Fibroblast of lung (primary cell): ENCODE measurements at regions not wholly inside any gene's neighbourhood (a gene's known extent, or its start where the extent isn't known, plus 50 kb on each side); places are given as distances from the start of the nearest gene placed in this dataset.

ENCODE experiments used
- DNase-seq, 2 donors: peaks; one replicate each; pipeline versions ENCODE4 v3.0.0 to v3.0.0-alpha.2; 2010; ENCODE audit warnings: low read depth in 2 of 2
- H2AFZ ChIP-seq: 2 replicates; pipeline ENCODE4 v1.5.1; 2012; ENCODE audit warnings: low read length, control low read depth, inconsistent platforms
- H3K27ac ChIP-seq: 2 replicates; pipeline ENCODE4 v1.5.1; 2011; ENCODE audit warnings: low read length, control low read depth; ENCODE audit not compliant: insufficient read depth
- H3K27me3 ChIP-seq: 2 replicates; pipeline ENCODE4 v1.5.1; 2011; ENCODE audit warnings: mild to moderate bottlenecking, low read length; ENCODE audit not compliant: control insufficient read depth, insufficient read depth
- H3K36me3 ChIP-seq: 2 replicates; pipeline ENCODE4 v1.5.1; 2011; ENCODE audit warnings: low read length; ENCODE audit not compliant: control insufficient read depth, insufficient read depth
- H3K4me1 ChIP-seq: 2 replicates; pipeline ENCODE4 v1.5.1; 2011; ENCODE audit warnings: low read length; ENCODE audit not compliant: control insufficient read depth, insufficient read depth; ENCODE audit errors: extremely low read depth
- H3K4me2 ChIP-seq: 2 replicates; pipeline ENCODE4 v1.5.1; 2011; ENCODE audit warnings: low read length, control low read depth; ENCODE audit not compliant: insufficient read depth; ENCODE audit errors: extremely low read depth
- H3K4me3 ChIP-seq, 4 experiments: fragments of 200-600 bp in 1 of 4; sonication (generic) in 1 of 4; replicated peaks in 1 of 4; 2 replicates each; pipeline ENCODE4 v1.5.1; 2011 to 2016; ENCODE audit warnings: low read length in 4 of 4, low read depth in 3 of 4, mild to moderate bottlenecking in 3 of 4, control low read depth in 2 of 4, inconsistent platforms in 1 of 4, mixed read lengths in 1 of 4; ENCODE audit not compliant: insufficient read depth in 1 of 4; ENCODE audit errors: control extremely low read depth in 1 of 4
- H3K79me2 ChIP-seq: 2 replicates; pipeline ENCODE4 v1.5.1; 2012; ENCODE audit warnings: mild to moderate bottlenecking, low read length, inconsistent platforms; ENCODE audit not compliant: control insufficient read depth, insufficient read depth
- H3K9ac ChIP-seq: 2 replicates; pipeline ENCODE4 v1.5.1; 2011; ENCODE audit warnings: mild to moderate bottlenecking, low read length, control low read depth; ENCODE audit not compliant: insufficient read depth
- H3K9me3 ChIP-seq: 2 replicates; pipeline ENCODE4 v1.5.1; 2012; ENCODE audit warnings: low read depth, low read length; ENCODE audit not compliant: control insufficient read depth, insufficient read depth
- H4K20me1 ChIP-seq: 2 replicates; pipeline ENCODE4 v1.5.1; 2011; ENCODE audit warnings: low read length; ENCODE audit not compliant: control insufficient read depth, insufficient read depth; ENCODE audit errors: extremely low read depth
- EZH2 ChIP-seq: IDR thresholded peaks from 2 replicates; pipeline ENCODE4 v1.5.1; 2012; ENCODE audit warnings: low read length, control low read depth, mild to moderate bottlenecking; ENCODE audit errors: missing control alignments
- TF ChIP-seq, protein P1 (sequence below), 2 donors: IDR thresholded peaks in 1 of 2; conservative IDR thresholded peaks in 1 of 2; 1 replicate in 1 of 2; 2 replicates in 1 of 2; pipeline ENCODE4 v1.5.1; 2011 to 2012; ENCODE audit warnings: low read length in 2 of 2, control low read depth in 1 of 2, inconsistent platforms in 1 of 2, low read depth in 1 of 2, mild to moderate bottlenecking in 1 of 2

DNA sequence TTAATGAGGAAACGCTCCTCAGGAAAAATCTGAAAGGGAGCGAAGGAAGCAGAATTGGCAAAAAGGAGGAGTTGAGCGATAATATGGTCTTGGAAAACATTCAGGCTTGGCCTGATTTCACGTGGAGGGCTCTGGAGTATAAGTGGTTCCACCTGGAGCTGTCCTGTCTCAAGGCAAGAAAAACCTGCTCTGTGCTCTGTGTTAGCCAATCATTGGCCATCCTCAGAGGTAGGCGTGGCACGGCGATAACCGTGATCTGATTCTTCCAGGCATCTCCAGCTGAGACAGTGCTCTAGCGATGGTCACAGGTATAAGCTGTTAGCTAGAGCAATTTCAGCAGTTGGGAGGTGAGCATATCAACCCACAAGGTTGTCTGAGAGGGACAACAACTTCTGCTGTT is 450.5 kb upstream of the MAF start:
- Histone ChIP-seq H3K4me2 (no peak overlapping the region), H3K27me3 (no peaks in the 10 kb centered on the region), H3K9ac (no peak overlapping the region), H3K79me2 (no peaks in the 10 kb centered on the region), H3K4me1 (no peaks in the 10 kb centered on the region), H2AFZ (no peak overlapping the region), H3K4me3 (no peak overlapping the region), H4K20me1 (no peaks in the 10 kb centered on the region), H3K36me3 (no peaks in the 10 kb centered on the region), H3K9me3 (no peaks in the 10 kb centered on the region), H3K27ac (no peak overlapping the region)
- no peak for DNase-seq
- TF ChIP-seq EZH2, result no peak
- TF ChIP-seq, protein P1, sequence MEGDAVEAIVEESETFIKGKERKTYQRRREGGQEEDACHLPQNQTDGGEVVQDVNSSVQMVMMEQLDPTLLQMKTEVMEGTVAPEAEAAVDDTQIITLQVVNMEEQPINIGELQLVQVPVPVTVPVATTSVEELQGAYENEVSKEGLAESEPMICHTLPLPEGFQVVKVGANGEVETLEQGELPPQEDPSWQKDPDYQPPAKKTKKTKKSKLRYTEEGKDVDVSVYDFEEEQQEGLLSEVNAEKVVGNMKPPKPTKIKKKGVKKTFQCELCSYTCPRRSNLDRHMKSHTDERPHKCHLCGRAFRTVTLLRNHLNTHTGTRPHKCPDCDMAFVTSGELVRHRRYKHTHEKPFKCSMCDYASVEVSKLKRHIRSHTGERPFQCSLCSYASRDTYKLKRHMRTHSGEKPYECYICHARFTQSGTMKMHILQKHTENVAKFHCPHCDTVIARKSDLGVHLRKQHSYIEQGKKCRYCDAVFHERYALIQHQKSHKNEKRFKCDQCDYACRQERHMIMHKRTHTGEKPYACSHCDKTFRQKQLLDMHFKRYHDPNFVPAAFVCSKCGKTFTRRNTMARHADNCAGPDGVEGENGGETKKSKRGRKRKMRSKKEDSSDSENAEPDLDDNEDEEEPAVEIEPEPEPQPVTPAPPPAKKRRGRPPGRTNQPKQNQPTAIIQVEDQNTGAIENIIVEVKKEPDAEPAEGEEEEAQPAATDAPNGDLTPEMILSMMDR (conservative IDR thresholded peaks at IDR 0.05 in 1 of 2, IDR thresholded peaks at IDR 0.05 in 1 of 2; ENCODE audit: low read depth in 1 of 2, low read length in 2 of 2), result no peak

DNA sequence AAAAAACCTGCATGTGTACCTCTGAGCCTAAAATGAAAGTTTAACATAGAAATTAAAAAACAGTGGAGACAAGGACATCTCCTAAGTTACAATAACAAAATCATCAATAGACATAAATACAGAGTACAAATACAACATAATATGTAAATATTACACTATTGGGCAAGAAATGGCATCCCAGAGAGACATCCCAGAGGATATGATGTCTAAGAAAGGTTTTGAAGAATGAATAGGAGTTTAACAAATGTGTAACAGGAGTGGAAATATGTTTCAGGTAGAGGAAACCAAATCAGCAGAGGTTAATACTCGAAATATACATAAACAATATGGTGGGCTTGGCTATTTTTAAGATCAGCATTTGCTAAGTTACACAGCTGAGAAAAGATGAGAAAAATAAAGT is 447.7 kb upstream of the MAF start:
- H3K36me3 ChIP-seq, result no peaks in the 10 kb centered on the region
- H3K9ac ChIP-seq, result no peak overlapping the region
- H4K20me1 ChIP-seq, result no peaks in the 10 kb centered on the region
- H3K27ac ChIP-seq, result no peak overlapping the region
- no peaks in the 10 kb centered on the region for H3K79me2 ChIP-seq
- no peak overlapping the region for H2AFZ ChIP-seq
- no peaks in the 10 kb centered on the region for H3K9me3 ChIP-seq
- H3K4me1 ChIP-seq, result no peaks in the 10 kb centered on the region
- H3K4me2 ChIP-seq, result no peak overlapping the region
- DNase-seq, result no peak
- no peak for TF ChIP-seq EZH2
- TF ChIP-seq, protein P1 (conservative IDR thresholded peaks at IDR 0.05 in 1 of 2, IDR thresholded peaks at IDR 0.05 in 1 of 2; ENCODE audit: low read depth in 1 of 2, low read length in 2 of 2), result no peak
- no peak overlapping the region for H3K4me3 ChIP-seq
- no peaks in the 10 kb centered on the region for H3K27me3 ChIP-seq

DNA sequence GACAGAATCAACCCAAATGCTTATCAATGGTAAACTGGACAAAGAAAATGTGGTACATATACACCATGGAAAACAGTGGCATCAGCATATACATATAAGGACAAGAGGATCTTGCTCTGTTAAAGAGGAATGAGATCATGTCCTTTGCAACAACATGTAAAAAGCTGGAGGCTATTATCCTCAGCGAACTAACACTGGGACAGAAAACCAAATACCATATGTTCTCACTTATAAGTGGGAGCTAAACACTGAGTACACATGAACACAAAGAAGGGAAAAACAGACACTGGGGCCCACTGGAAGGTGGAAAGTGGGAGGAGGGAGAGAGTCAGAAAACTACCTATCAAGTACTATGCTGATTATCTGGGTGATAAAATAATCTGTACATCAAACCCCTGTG is 447.3 kb upstream of the MAF start:
- Histone ChIP-seq H4K20me1 (no peaks in the 10 kb centered on the region), H3K4me2 (no peak overlapping the region), H3K4me1 (no peaks in the 10 kb centered on the region), H3K79me2 (no peaks in the 10 kb centered on the region), H3K36me3 (no peaks in the 10 kb centered on the region), H3K9ac (no peak overlapping the region), H3K27ac (no peak overlapping the region), H2AFZ (no peak overlapping the region), H3K27me3 (no peaks in the 10 kb centered on the region), H3K9me3 (no peaks in the 10 kb centered on the region), H3K4me3 (no peak overlapping the region)
- no peak for DNase-seq
- TF ChIP-seq, protein P1 (conservative IDR thresholded peaks at IDR 0.05 in 1 of 2, IDR thresholded peaks at IDR 0.05 in 1 of 2; ENCODE audit: low read depth in 1 of 2, low read length in 2 of 2), result no peak
- TF ChIP-seq EZH2, result no peak
